Sigmoid colon (tissue), 6 donors: ENCODE measurements at regions not wholly inside any gene's neighbourhood (a gene's known extent, or its start where the extent isn't known, plus 50 kb on each side); places are given as distances from the start of the nearest gene placed in this dataset.

Experiments used
- DNase-seq: peaks from one replicate; pipeline ENCODE4 v3.0.0-alpha.2; 2019
- H3K27ac ChIP-seq, 4 donors: fragments of 200-600 bp; sonication (generic); one replicate each; pipeline ENCODE4 v1.5.1; 2016 to 2019; ENCODE audit warnings: mild to moderate bottlenecking in 1 of 4
- H3K27me3 ChIP-seq, 3 donors: fragments of 200-600 bp; sonication (generic); one replicate each; pipeline ENCODE4 v1.5.1; 2019; ENCODE audit warnings: mild to moderate bottlenecking in 1 of 3
- H3K36me3 ChIP-seq, 4 donors: fragments of 200-600 bp; sonication (generic); one replicate each; pipeline ENCODE4 v1.5.1; 2016 to 2019
- H3K4me1 ChIP-seq, 4 donors: fragments of 200-600 bp; sonication (generic); one replicate each; pipeline ENCODE4 v1.5.1; 2017 to 2019
- H3K4me3 ChIP-seq, 4 donors: fragments of 200-600 bp; sonication (generic); one replicate each; pipeline ENCODE4 v1.5.1; 2017 to 2019; ENCODE audit warnings: mild to moderate bottlenecking in 2 of 4, moderate library complexity in 1 of 4
- H3K9me3 ChIP-seq, 4 donors: fragments of 200-600 bp in 3 of 4; sonication (generic) in 3 of 4; one replicate each; pipeline versions ENCODE4 v1.5.1 to v1.6.1; 2013 to 2019
- CTCF ChIP-seq, 4 experiments: fragments of 450-650 bp in 3 of 4; fragments of 200-600 bp in 1 of 4; IDR thresholded peaks; one replicate each; pipeline ENCODE4 v1.5.1; 2016 to 2019; ENCODE audit warnings: antibody characterized with exemption in 4 of 4, mild to moderate bottlenecking in 3 of 4, moderate library complexity in 2 of 4
- EP300 ChIP-seq, 4 donors: sonication (generic); formaldehyde crosslinking; IDR thresholded peaks; one replicate each; pipeline ENCODE4 v1.6.1; 2017; ENCODE audit warnings: antibody characterized with exemption in 4 of 4
- POLR2A ChIP-seq, 2 donors: fragments of 450-650 bp; IDR thresholded peaks; one replicate each; pipeline ENCODE4 v1.6.1; 2016; ENCODE audit warnings: antibody characterized with exemption in 2 of 2, mild to moderate bottlenecking in 2 of 2, moderate library complexity in 2 of 2
- POLR2AphosphoS5 ChIP-seq, 4 donors: sonication (generic); formaldehyde crosslinking; IDR thresholded peaks; one replicate each; pipeline ENCODE4 v1.6.1; 2017; ENCODE audit warnings: antibody characterized with exemption in 4 of 4
- whole genome bisulfite sequencing, 2 donors: extraction: QIAGEN DNeasy Blood & Tissue Kit; methylation state at CpG; one replicate each; pipeline ENCODE4 v1.1.7; 2013; 5-methylcytosine and 5-hydroxymethylcytosine counted together
- intact Hi-C: fragments of 100-400 bp; cut with DNase I; formaldehyde crosslinking; loops from one replicate; pipeline ENCODE4 v1.15.1; 2023
- donor health status: healthy with polysubstance abuse.
- donor health status: healthy.

- intact Hi-C loops = no loop called here
- no peak for DNase-seq
- peaks cover 0 to 9% (median 6%) of the 10 kb centered on the region in 4 donors for H3K9me3 ChIP-seq
- 23 to 74% methylated on average over 15 of the region's 15 CpGs for WGBS, 2 donors
- no peaks in the 10 kb centered on the region for H3K4me1 ChIP-seq
- no peaks in the 10 kb centered on the region for H3K27me3 ChIP-seq
- no peak overlapping the region for H3K27ac ChIP-seq
- TF ChIP-seq EP300 (IDR thresholded peaks at IDR 0.05) (no peak), POLR2A (IDR thresholded peaks at IDR 0.05) (no peak), POLR2AphosphoS5 (IDR thresholded peaks at IDR 0.05) (no peak), CTCF (IDR thresholded peaks at IDR 0.05) (no peak)
- no peaks in the 10 kb centered on the region for H3K36me3 ChIP-seq
- H3K4me3 ChIP-seq = no peak overlapping the region
These were observed 453.9 kb downstream of the AACS start for GRCh38 chr12:125519026-125519651.

GRCh38 chr12:125525879-125526278, 460.6 kb downstream of the AACS start:
- WGBS, 2 donors = 78% methylated on average over 5 of the region's 5 CpGs
- DNase-seq = no peak
- intact Hi-C loops = no loop called here
- Histone ChIP-seq H3K4me1 (no peaks in the 10 kb centered on the region), H3K4me3 (no peak overlapping the region), H3K36me3 (no peaks in the 10 kb centered on the region), H3K27ac (no peak overlapping the region), H3K27me3 (no peaks in the 10 kb centered on the region), H3K9me3 (peaks cover 0 to 9% (median 6%) of the 10 kb centered on the region in 4 donors)
- TF ChIP-seq CTCF (IDR thresholded peaks at IDR 0.05) (no peak), POLR2AphosphoS5 (IDR thresholded peaks at IDR 0.05) (no peak), EP300 (IDR thresholded peaks at IDR 0.05) (no peak), POLR2A (IDR thresholded peaks at IDR 0.05) (no peak)

GRCh38 chr12:125528281-125528680, 463.0 kb downstream of the AACS start:
- no peak for TF ChIP-seq POLR2A (IDR thresholded peaks at IDR 0.05)
- TF ChIP-seq CTCF (IDR thresholded peaks at IDR 0.05) = no peak
- no peak for TF ChIP-seq EP300 (IDR thresholded peaks at IDR 0.05)
- no peak for TF ChIP-seq POLR2AphosphoS5 (IDR thresholded peaks at IDR 0.05)
- intact Hi-C loops = no loop called here
- WGBS, 2 donors = 86 to 90% methylated on average over 5 of the region's 5 CpGs
- no peak for DNase-seq
- Histone ChIP-seq H3K27me3 (peaks cover 0 to 10% (median 0%) of the 10 kb centered on the region in 3 donors), H3K4me1 (peaks cover 0 to 3% (median under 1%) of the 10 kb centered on the region in 4 donors), H3K27ac (no peak overlapping the region), H3K4me3 (no peak overlapping the region), H3K36me3 (no peaks in the 10 kb centered on the region), H3K9me3 (no peaks in the 10 kb centered on the region)

GRCh38 chr12:125530201-125530600, 465.0 kb downstream of the AACS start:
- WGBS, 2 donors = 26 to 28% methylated on average over 4 of the region's 4 CpGs
- no peak for TF ChIP-seq EP300 (IDR thresholded peaks at IDR 0.05)
- no peak for TF ChIP-seq CTCF (IDR thresholded peaks at IDR 0.05)
- TF ChIP-seq POLR2A (IDR thresholded peaks at IDR 0.05) = no peak
- TF ChIP-seq POLR2AphosphoS5 (IDR thresholded peaks at IDR 0.05) = no peak
- Histone ChIP-seq H3K4me1 (peaks cover 0 to 8% (median 2%) of the 10 kb centered on the region in 4 donors), H3K36me3 (no peaks in the 10 kb centered on the region), H3K9me3 (no peaks in the 10 kb centered on the region), H3K4me3 (no peak overlapping the region), H3K27me3 (peaks cover 0 to 22% (median 0%) of the 10 kb centered on the region in 3 donors), H3K27ac (no peak overlapping the region)
- DNase-seq = no peak
- intact Hi-C loops = loop anchor here (5.0 to 10.0 kb wide), 3 partner anchors 245 to 1342 kb away; no protein-coding TSS in a partner anchor
